A673 (cell line): ENCODE measurements at regions not wholly inside any gene's neighbourhood (a gene's known extent, or its start where the extent isn't known, plus 50 kb on each side); places are given as distances from the start of the nearest gene placed in this dataset.

ENCODE experiments used
- BruUV-seq: library from RNA; stranded (reverse); fragments of 400-500 nt; replicated peaks from 2 replicates; lab custom pipeline; 2021; lab: Mats Ljungman, UMichigan
- CTCF ChIA-PET: fragments of 300-600 bp; sonication (Branson Sonifier 250); formaldehyde crosslinking; loops from one replicate; lab custom pipeline; 2022; ENCODE audit warnings: antibody characterized with exemption; lab: Charles Lee
- POLR2A ChIA-PET: fragments of 300-600 bp; sonication (Branson Sonifier 250); formaldehyde crosslinking; loops from one replicate; lab custom pipeline; 2022; ENCODE audit warnings: antibody characterized with exemption; ENCODE audit not compliant: low non-redundant PET; lab: Charles Lee
- DNase-seq: peaks from one replicate; pipeline ENCODE4 v3.0.0-alpha.2; 2015; ENCODE audit warnings: low spot score
- H3K27ac ChIP-seq: fragments of 200-600 bp; sonication (generic); 2 replicates; pipeline ENCODE4 v1.5.1; 2016; ENCODE audit warnings: mixed run types, low read depth, mild to moderate bottlenecking, mixed read lengths, antibody characterized with exemption, low read length; ENCODE audit not compliant: poor library complexity, severe bottlenecking
- H3K27me3 ChIP-seq: fragments of 200-600 bp; sonication (generic); replicated peaks from 2 replicates; pipeline ENCODE4 v1.6.1; 2017; ENCODE audit warnings: mixed run types, low read depth, mild to moderate bottlenecking, mixed read lengths, antibody characterized with exemption, low read length; ENCODE audit not compliant: insufficient read depth, poor library complexity
- H3K36me3 ChIP-seq: fragments of 200-600 bp; sonication (generic); 2 replicates; pipeline ENCODE4 v1.6.1; 2016; ENCODE audit warnings: mixed run types, mild to moderate bottlenecking, mixed read lengths, antibody characterized with exemption, low read length; ENCODE audit not compliant: insufficient read depth, poor library complexity, severe bottlenecking
- H3K4me1 ChIP-seq: fragments of 200-600 bp; sonication (generic); 2 replicates; pipeline ENCODE4 v1.6.1; 2017; ENCODE audit warnings: mixed run types, mild to moderate bottlenecking, mixed read lengths, antibody characterized with exemption, low read length; ENCODE audit not compliant: insufficient read depth, poor library complexity, severe bottlenecking
- H3K4me3 ChIP-seq: fragments of 200-600 bp; sonication (generic); 2 replicates; pipeline ENCODE4 v1.5.1; 2016; ENCODE audit warnings: low read depth, mixed run types, mild to moderate bottlenecking, mixed read lengths, low read length; ENCODE audit not compliant: poor library complexity, severe bottlenecking
- H3K9me3 ChIP-seq: fragments of 200-600 bp; sonication (generic); 2 replicates; pipeline ENCODE4 v1.6.1; 2016; ENCODE audit warnings: mixed run types, low read depth, mild to moderate bottlenecking, mixed read lengths, antibody characterized with exemption, low read length; ENCODE audit not compliant: poor library complexity, severe bottlenecking
- EZH2 ChIP-seq: fragments of 200-600 bp; sonication (generic); IDR thresholded peaks from 2 replicates; pipeline ENCODE4 v1.6.1; 2017; ENCODE audit warnings: borderline replicate concordance, low read depth, mild to moderate bottlenecking, mixed read lengths, antibody characterized with exemption, low read length; ENCODE audit not compliant: poor library complexity, severe bottlenecking
- intact Hi-C: fragments of 100-400 bp; cut with micrococcal nuclease; formaldehyde crosslinking; loops from one replicate; pipeline ENCODE4 v1.10.0; 2022; ENCODE audit not compliant: unreplicated experiment
- TF ChIP-seq, protein P1 (sequence below): fragments of 300-800, 200-600 bp; sonication (generic); conservative IDR thresholded peaks from 2 replicates; pipeline ENCODE4 v1.5.1; 2017; ENCODE audit warnings: low read depth, mild to moderate bottlenecking, antibody characterized with exemption, low read length, moderate library complexity, mixed read lengths

DNA sequence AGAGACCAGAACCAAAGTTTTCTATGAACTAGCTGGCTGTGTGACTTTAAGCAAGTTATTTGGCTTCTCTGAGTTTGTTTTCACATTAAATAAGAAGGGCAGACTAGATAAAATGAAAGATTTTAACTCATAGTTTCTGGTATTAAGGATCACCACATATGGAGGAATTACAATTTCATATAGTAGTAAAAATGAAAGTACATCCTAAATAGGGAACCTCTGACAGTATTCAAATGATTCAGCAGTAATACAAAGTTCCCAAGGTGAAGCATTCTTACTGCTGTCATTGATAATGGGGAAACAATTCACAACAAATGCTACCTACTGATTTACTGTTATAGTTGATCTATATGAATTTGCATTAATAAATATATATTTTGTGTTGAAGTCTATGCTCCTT, 170.3 kb upstream of the VRK2 start:
- POLR2A ChIA-PET = no interaction called here

DNA sequence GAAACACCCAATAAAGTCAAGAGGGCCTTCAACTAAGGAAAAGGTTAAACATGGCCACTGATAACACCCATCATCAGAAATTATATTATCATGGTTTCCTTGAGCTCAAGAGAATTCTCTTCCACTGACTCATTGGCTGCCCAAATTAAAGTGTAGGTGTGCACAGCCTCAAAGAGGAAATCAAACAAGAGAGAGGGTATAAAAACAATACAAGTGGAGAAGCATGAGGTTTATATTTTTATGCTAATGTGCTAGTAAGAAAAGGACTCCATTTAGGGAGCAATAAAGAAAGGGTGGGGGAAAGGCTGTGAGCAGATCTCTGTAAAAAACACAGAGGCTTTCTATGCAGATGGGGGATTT, 168.8 kb upstream of the VRK2 start:
- no peak for TF ChIP-seq EZH2
- TF ChIP-seq, protein P1, sequence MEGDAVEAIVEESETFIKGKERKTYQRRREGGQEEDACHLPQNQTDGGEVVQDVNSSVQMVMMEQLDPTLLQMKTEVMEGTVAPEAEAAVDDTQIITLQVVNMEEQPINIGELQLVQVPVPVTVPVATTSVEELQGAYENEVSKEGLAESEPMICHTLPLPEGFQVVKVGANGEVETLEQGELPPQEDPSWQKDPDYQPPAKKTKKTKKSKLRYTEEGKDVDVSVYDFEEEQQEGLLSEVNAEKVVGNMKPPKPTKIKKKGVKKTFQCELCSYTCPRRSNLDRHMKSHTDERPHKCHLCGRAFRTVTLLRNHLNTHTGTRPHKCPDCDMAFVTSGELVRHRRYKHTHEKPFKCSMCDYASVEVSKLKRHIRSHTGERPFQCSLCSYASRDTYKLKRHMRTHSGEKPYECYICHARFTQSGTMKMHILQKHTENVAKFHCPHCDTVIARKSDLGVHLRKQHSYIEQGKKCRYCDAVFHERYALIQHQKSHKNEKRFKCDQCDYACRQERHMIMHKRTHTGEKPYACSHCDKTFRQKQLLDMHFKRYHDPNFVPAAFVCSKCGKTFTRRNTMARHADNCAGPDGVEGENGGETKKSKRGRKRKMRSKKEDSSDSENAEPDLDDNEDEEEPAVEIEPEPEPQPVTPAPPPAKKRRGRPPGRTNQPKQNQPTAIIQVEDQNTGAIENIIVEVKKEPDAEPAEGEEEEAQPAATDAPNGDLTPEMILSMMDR = no peak
- DNase-seq = no peak
- Histone ChIP-seq H3K27me3 (no peaks in the 10 kb centered on the region), H3K9me3 (no peaks in the 10 kb centered on the region), H3K4me1 (no peaks in the 10 kb centered on the region), H3K36me3 (no peaks in the 10 kb centered on the region), H3K27ac (no peak overlapping the region), H3K4me3 (no peak overlapping the region)
- intact Hi-C loops = no loop called here
- CTCF ChIA-PET = no interaction called here
- POLR2A ChIA-PET = no interaction called here
- no TSS peak for BruUV-seq

More for the DNA sequence above, 170.3 kb upstream of the VRK2 start:
- intact Hi-C loops = no loop called here
- Histone ChIP-seq H3K27ac (no peak overlapping the region), H3K27me3 (no peaks in the 10 kb centered on the region), H3K9me3 (no peaks in the 10 kb centered on the region), H3K4me3 (no peak overlapping the region), H3K36me3 (no peaks in the 10 kb centered on the region), H3K4me1 (no peaks in the 10 kb centered on the region)
- DNase-seq = no peak
- TF ChIP-seq EZH2 = no peak
- TF ChIP-seq, protein P1 = no peak
- CTCF ChIA-PET = no interaction called here
- no TSS peak for BruUV-seq

DNA sequence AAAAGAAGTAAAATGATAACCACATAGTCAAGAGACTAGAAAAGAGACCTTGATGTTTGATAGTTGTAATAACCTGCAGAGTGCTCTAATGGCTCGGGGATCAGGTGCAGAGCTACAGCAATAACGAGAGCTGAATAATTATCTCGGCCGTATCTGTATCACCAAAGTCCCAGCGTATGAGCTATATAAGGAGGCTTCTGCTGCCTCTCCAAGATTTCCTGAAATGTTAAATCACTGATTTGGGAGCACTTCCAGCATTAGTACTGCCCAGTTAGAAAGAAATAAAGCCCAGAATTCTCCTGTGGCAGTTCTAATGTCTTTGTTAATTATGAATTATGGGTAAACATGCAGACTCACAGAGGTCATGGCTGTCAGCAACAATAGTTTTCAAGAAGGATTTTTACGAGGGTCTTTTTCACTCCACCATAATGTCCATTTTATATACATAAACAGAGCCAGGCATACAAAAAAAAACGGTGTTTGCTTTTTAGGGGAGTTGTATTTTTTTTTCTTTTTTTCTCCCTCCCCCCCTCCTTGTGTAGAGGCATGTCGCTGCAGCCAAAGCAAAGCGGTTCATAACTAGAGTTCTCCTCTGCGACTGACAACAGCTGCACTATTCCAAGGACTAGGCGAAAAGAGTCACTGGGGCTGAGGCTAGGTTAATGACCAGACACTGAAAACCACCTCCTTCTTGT, 168.3 kb upstream of the VRK2 start:
- Histone ChIP-seq H3K9me3 (no peaks in the 10 kb centered on the region), H3K27ac (no peak overlapping the region), H3K27me3 (no peaks in the 10 kb centered on the region), H3K4me1 (no peaks in the 10 kb centered on the region), H3K4me3 (no peak overlapping the region), H3K36me3 (no peaks in the 10 kb centered on the region)
- BruUV-seq = no TSS peak
- no peak for TF ChIP-seq EZH2
- TF ChIP-seq, protein P1 = no peak
- intact Hi-C loops = no loop called here
- DNase-seq = no peak
- ChIA-PET CTCF (no interaction called here), POLR2A (no interaction called here)
